ENCODE measurements at regions not wholly inside any gene's neighbourhood (a gene's known extent, or its start where the extent isn't known, plus 50 kb on each side); places are given as distances from the start of the nearest gene placed in this dataset.

- TF ChIP-seq EZH2 (IDR thresholded peaks at IDR 0.05; ENCODE audit: borderline replicate concordance) (no peak), CTCF (IDR thresholded peaks at IDR 0.05; ENCODE audit: poor library complexity) (no peak), EZH2phosphoT487 (IDR thresholded peaks at IDR 0.05; ENCODE audit: low read depth, severe bottlenecking, unreplicated experiment) (no peak)
- H2AFZ ChIP-seq = no peak overlapping the region
- H3K4me2 ChIP-seq = no peak overlapping the region
- no peak for DNase-seq (ENCODE audit: low spot score)
- no peaks in the 10 kb centered on the region for H3K79me2 ChIP-seq
- no peaks in the 10 kb centered on the region for H4K20me1 ChIP-seq (ENCODE audit: insufficient read depth, poor library complexity, severe bottlenecking)
- H3K9me2 ChIP-seq (replicated peaks; ENCODE audit: insufficient read depth) = no peaks in the 10 kb centered on the region
- H3K27ac ChIP-seq = no peak overlapping the region
- H3K27me3 ChIP-seq = no peaks in the 10 kb centered on the region
- WGBS (ENCODE audit: low lambda C conversion rate, missing lambda C conversion rate) = 88% methylated on average over 6 of the region's 6 CpGs
- H3K4me3 ChIP-seq = no peak overlapping the region
- no peaks in the 10 kb centered on the region for H3K9me3 ChIP-seq (ENCODE audit: low read depth)
- H3K4me1 ChIP-seq (ENCODE audit: insufficient read depth) = no peaks in the 10 kb centered on the region
- H3K36me3 ChIP-seq (replicated peaks; ENCODE audit: insufficient read depth, low read depth) = no peaks in the 10 kb centered on the region
These were observed 58.4 kb upstream of the FBXL7 start for GRCh38 chr5:15441433-15442192.

GRCh38 chr5:15440434-15440833, 59.5 kb upstream of the FBXL7 start:
- Histone ChIP-seq H3K9me3 (ENCODE audit: low read depth) (no peaks in the 10 kb centered on the region), H3K4me3 (no peak overlapping the region), H3K27me3 (no peaks in the 10 kb centered on the region), H3K27ac (no peak overlapping the region), H2AFZ (no peak overlapping the region), H3K36me3 (replicated peaks; ENCODE audit: insufficient read depth, low read depth) (no peaks in the 10 kb centered on the region), H3K4me2 (no peak overlapping the region), H4K20me1 (ENCODE audit: insufficient read depth, poor library complexity, severe bottlenecking) (no peaks in the 10 kb centered on the region), H3K9me2 (replicated peaks; ENCODE audit: insufficient read depth) (no peaks in the 10 kb centered on the region), H3K4me1 (ENCODE audit: insufficient read depth) (no peaks in the 10 kb centered on the region), H3K79me2 (no peaks in the 10 kb centered on the region)
- no peak for DNase-seq (ENCODE audit: low spot score)
- 91% methylated on average over 5 of the region's 5 CpGs for WGBS (ENCODE audit: low lambda C conversion rate, missing lambda C conversion rate)
- TF ChIP-seq CTCF (IDR thresholded peaks at IDR 0.05; ENCODE audit: poor library complexity) (no peak), EZH2 (IDR thresholded peaks at IDR 0.05; ENCODE audit: borderline replicate concordance) (no peak), EZH2phosphoT487 (IDR thresholded peaks at IDR 0.05; ENCODE audit: low read depth, severe bottlenecking, unreplicated experiment) (no peak)

- Histone ChIP-seq H2AFZ (no peak overlapping the region), H3K4me1 (ENCODE audit: insufficient read depth) (no peaks in the 10 kb centered on the region), H3K79me2 (no peaks in the 10 kb centered on the region), H3K4me2 (no peak overlapping the region), H3K9me2 (replicated peaks; ENCODE audit: insufficient read depth) (no peaks in the 10 kb centered on the region), H4K20me1 (ENCODE audit: insufficient read depth, poor library complexity, severe bottlenecking) (no peaks in the 10 kb centered on the region), H3K27ac (no peak overlapping the region), H3K36me3 (replicated peaks; ENCODE audit: insufficient read depth, low read depth) (no peaks in the 10 kb centered on the region), H3K4me3 (no peak overlapping the region), H3K9me3 (ENCODE audit: low read depth) (no peaks in the 10 kb centered on the region), H3K27me3 (no peaks in the 10 kb centered on the region)
- TF ChIP-seq EZH2phosphoT487 (IDR thresholded peaks at IDR 0.05; ENCODE audit: low read depth, severe bottlenecking, unreplicated experiment) = no peak
- TF ChIP-seq CTCF (IDR thresholded peaks at IDR 0.05; ENCODE audit: poor library complexity) = no peak
- no peak for TF ChIP-seq EZH2 (IDR thresholded peaks at IDR 0.05; ENCODE audit: borderline replicate concordance)
- 71% methylated on average over 1 of the region's 1 CpG for WGBS (ENCODE audit: low lambda C conversion rate, missing lambda C conversion rate)
- DNase-seq (ENCODE audit: low spot score) = no peak
These were observed 60.2 kb upstream of the FBXL7 start for GRCh38 chr5:15439801-15440200.
